CD4-positive, alpha-beta T cell treated with Interferon alpha-2 for 1 hour (primary cell): ENCODE measurements at regions not wholly inside any gene's neighbourhood (a gene's known extent, or its start where the extent isn't known, plus 50 kb on each side); places are given as distances from the start of the nearest gene placed in this dataset.

Experiments used
- DNase-seq, 2 donors: peaks; one replicate each; pipeline ENCODE4 v3.0.0-alpha.2; 2020 to 2022

DNA sequence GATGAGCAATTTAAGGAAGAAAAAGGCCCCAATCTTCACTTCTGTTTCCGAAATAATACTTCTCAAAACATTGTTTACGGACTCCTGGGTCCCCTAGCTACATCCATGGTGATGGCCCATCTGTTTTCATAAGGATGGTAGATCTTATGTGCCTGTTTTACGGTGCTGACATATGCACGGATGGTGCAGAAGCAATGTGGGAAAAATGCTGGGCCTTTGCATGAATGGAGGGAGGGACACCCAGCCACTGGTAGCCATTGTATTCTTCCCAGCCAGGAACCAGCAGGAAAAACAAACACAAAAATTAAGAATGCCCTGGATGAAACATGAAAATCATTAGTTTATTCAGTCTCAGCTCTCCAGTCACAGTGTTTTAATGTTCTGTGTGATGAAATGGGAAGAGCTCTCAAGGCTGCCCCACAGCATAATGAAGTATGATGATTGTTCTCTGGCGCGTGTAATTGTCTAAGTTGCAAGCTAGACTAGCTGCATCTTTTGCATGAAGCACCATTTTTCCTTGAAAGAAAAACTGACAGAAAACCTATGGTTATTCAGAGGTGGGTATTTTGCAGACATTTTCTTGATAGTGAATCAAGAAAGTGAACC lies 1201.1 kb upstream of the SLC10A2 start:
- no peak for DNase-seq

GRCh38 chr13:104256701-104257100 lies 1190.5 kb upstream of the SLC10A2 start:
- DNase-seq, result no peak

DNA sequence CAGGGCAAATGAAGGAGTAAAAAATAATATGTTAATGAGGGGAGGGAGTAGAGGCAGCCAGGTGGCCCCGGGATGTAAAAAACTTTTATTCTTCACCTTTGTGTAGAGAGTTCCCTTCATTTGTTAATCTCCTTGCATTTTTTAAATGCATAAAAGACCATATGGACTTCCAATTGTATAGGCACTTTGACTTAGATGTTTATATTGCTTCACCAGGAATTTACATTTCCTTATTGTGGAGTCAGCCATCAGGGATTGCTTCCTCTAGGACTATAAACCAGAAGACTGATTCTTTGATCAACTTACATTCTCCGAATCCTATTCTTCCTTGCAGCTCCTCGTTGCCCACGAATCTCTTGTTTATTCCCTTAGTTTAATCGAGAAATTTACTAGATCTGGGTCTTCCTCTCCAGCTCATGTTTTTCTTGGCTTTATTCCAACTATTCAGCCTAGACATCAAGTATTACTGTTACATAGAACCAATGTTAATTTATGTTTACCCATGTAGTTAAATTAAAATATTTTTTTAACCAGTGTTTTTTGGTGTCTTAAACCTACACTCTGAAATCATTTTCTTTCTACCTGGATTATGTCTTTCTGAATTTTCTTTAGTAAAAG lies 1187.0 kb upstream of the SLC10A2 start:
- DNase-seq, result no peak

GRCh38 chr13:104251931-104252330 lies 1185.7 kb upstream of the SLC10A2 start:
- no peak for DNase-seq

DNA sequence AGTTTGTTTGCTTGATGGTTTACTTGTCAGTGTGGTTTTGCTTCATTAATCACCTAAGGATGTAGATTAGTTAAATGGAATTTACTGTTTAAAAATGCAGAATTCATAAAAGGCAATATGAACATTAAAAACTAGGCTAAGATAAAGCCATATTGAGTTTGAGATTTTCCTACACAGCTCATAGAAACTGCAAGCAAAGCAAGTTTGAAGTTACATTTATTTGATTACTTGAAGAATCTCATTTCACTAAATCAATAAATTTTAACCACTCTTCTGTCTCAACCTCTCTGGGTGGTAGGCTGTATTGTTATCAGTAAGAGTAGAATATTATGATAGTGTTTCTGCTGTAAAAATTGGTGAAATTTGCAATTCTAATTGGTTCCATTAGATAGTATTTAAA lies 1180.7 kb upstream of the SLC10A2 start:
- DNase-seq, result no peak

DNA sequence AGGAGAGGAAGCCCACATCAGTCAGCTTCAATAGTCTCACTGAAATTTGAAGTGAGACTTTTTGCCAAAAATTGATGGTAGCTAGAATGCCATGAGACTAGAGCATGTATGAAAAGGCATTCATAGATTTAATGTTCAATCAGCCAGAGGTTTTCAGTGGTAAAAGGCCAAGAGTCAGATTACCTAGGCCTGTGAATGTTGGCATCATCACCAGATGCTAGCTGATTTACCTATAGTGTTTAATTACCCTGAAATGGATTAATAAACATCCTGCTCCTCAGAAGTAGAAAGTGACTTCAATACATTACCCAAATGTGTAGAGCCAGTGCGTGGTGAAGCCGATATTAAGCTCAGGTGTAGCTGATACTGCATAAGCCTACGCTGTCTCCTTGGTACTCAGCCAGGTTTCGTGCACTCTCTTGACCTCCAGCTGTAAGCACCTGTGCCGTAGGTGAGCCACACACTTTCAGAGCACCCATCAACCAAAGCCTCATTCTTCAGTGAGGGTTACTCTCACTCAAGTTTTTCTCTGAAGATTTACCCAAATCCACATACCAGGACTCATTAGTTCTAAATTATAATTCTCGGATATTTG lies 1140.3 kb upstream of the SLC10A2 start:
- no peak for DNase-seq

DNA sequence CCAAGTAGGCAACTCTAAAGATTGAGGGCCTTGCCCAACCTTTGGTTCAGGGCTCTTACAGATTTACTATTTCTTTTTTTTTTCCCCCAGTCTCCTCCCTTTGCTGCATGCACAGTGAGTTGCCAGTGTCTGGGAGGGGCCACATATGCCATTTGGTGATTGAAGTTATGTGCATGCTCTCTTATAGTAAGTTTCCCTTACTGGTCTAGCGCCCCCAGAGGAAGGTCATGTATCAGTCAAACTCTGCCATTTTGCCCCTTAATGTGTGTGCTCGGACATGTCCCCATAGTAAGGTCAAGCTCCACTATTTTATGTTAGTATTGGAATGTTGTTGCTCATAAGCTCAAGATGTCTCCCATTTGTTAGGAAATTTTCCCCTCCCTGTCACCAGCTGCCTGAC lies 1138.0 kb upstream of the SLC10A2 start:
- no peak for DNase-seq

- DNase-seq, result no peak
Observed at GRCh38 chr13:104198801-104199200, 1132.6 kb upstream of the SLC10A2 start.

DNA sequence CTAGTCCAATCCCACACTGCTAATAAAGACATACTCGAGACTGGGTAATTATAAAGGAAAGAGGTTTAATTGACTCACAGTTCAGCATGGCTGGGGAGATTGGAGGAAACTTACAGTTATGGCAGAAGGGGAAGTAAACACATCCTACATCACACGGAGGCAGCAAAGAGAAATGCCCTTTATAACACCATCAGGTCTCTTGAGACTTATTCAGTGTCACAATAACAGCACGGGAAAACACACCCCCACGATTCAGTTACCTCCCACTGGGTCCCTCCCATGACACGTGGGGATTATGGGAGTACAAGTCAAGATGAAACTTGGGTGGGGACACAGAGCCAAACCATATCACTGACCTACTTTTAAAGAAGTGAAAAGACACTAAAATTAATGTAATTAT lies 1130.4 kb upstream of the SLC10A2 start:
- DNase-seq, result no peak

DNA sequence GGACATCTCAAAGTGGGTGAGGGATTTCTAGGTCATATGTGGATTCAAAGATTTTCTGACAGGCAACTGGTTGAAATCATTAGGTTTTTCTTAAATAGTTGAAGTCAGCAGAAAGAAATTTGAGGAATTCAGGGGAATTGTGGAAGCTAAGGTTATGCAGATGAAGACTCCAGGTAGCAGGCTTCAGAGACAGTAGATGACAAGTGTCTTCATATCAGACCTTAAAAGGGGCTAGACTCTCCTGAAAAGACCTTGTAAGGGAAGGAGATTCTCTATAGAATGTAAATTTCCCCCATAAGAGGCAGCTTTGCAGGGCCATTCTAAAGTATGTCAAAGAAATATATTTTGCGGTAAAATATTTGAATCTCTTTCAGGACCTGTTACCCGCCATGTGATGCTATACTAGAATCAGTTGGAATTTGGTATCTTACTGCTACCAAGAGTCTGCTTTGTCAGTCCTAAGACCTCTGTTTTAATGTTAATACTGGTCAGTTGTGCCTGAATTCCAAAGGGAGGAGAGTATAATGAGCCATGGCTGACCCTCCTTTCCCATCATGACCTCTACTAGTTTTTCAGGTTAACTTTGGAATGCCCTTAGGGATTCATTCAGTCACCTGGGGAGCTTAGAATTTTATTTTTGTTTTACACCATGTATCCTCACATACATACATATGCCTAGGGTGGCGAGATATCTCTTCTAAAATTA lies 1115.5 kb upstream of the SLC10A2 start:
- DNase-seq, result no peak

DNA sequence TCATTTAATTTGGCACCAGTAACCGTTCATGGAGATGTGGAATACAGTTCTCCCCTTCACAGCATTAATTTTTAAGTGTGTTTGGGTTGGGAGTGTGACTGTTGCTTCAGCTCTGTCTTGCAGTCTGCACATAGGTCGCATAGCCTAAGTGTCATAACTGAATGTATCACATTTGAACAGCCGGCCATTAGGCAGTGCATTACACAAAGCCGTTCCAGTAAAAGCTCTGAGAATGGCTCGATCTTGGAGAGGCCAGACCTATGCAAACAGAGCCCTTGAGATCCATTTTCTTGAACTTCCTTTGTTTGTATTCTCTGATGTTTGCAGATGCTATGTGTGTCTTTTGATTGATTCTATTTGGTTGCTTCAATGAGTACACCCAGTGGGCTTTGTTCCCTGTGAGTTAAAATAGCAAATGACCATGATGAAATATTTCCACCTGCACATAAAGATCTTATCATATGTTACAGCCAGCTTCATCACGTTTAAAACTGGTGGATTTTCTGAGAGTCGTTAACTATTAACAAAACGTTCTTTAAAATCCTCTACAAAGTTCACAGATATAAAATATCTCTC lies 1104.9 kb upstream of the SLC10A2 start:
- no peak for DNase-seq

DNA sequence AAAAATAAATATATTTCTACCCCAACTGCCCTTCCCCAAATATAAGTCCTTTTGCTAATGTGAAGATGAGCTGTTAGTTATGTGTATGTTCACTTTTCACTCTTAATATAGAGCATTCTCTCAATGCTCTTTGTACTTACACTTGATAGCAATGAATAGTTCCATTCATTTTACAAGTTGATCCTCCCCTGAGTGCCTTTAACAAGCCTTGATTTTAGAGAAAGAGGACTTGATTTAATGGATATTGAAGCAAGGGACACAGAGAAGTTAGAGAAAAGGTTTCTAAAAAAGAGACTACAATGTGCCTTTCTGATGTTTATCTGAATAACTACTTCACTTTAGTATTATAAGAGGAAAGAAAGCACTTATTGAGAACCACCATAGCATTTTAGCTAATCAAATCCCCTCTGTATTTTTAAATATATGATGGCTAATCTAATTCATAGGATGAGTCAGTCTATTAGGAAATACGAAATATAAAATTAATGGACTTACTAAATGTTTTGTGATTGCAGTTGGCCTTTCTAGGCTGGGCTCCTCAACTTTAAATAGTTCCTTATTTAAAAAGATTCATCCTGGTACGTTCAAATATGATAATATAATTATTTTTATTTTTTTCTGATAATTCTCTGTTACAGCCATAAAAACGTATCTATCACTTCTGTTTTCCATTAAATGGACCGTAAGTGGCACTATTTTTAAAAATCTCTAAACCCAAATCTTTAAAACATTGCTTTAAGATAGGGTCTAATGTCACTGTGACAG lies 1097.8 kb upstream of the SLC10A2 start:
- DNase-seq, result no peak

GRCh38 chr13:104160536-104160935 lies 1094.3 kb upstream of the SLC10A2 start:
- no peak for DNase-seq

DNA sequence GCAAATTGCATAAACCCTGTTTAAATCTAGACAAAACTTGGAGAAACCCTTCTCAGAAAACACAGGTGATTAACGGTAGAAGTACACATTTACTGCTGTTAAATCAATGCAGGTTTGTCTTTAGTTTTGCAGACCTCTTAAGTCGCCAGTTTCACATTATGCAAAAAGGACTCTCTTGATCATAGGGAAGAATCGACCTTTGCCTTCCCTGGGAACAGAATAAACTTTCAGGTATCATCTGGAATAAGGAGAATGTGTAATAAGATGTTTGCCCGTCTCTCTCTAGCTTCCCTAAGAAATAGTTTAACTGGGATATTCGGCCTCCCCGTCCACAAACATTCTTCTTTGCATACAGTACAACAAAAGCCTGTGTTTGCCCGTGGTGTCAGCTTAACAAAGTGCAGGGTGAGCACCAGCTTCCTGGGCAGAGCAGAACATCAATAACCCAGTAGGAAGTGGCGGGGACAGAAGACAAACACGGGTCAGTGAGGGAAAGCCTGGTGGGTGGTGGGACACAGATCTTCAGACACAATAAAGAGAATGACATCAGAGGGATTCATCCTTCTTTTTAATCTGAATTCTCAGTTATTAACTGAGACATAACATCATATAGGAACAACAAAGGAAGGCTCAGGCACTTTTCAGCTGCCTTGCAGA lies 1077.7 kb upstream of the SLC10A2 start:
- DNase-seq, result no peak

- no peak for DNase-seq
Observed at GRCh38 chr13:104140552-104140951, 1074.3 kb upstream of the SLC10A2 start.

DNA sequence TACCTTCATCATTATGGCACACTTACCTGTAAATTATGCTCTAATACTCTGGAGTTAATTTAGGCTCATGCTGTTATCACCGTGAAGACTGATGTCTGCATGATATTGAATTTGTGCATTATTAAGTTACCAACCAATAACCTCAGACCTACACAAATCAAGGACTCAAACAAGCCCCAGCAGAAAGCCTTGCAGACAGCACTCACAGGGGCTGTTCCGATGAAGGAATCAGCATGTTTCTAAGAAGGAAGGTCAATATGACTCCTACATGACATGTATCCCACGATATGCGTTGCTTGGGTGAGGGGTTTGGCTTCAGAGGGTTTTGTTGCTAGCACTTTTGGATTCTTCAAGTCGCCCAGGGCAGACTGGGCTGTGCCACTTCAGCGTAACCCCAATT lies 1071.2 kb upstream of the SLC10A2 start:
- DNase-seq, result no peak

DNA sequence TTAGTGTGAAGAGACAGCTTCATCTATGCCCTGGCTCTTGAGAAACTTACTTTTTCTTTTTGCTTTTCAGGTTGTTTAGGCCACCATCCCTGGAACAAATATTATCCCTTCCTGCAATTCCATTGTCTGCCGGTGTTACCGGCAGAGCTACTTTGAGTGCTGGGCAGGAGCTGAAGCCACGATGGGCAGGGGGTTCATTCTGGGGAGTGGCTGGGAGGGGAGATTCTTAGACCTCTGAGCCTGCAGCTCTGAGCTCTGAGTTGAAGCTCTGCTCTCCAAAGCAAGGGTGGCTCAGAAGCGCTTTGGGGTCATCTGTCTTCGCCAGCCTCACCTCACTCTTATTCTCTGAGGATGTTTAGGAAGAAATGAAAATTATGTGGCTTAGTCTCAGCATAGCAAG lies 1066.6 kb upstream of the SLC10A2 start:
- DNase-seq, result no peak

GRCh38 chr13:104114101-104114500 lies 1047.9 kb upstream of the SLC10A2 start:
- DNase-seq, result no peak

- no peak for DNase-seq
Observed at GRCh38 chr13:104111031-104111430, 1044.8 kb upstream of the SLC10A2 start.

DNA sequence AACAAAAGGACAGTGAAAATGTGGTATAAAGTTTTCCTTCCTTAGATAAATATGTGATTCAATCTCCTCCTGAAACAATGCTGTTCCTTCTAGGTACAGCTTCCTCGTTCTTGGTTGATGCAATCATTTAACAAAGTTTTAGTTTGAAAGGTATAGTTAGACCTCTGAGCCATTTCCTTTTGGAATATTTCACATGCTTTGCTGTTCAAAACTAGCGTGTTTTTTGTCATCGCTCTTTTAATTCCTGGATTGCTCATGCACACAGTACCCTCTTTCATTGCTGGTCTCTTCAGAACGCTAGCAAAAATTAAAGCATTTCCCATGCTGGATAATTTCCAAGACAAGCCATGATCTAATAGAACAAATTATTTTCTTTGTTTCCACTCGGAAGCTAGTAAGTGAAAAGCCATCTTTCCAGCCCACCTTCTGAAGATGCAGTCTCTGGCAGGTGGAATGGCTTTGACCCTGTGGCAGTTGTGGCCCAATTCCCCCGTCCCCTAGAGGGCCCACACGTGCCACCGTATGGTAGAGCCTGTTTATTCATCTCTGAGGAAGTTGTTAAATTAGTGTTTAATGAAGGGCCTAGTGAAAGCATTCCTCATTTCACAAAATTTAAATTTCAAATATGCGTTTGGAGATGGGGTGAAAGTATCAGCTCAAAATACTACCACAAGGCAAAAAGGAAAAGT lies 1040.6 kb upstream of the SLC10A2 start:
- no peak for DNase-seq

DNA sequence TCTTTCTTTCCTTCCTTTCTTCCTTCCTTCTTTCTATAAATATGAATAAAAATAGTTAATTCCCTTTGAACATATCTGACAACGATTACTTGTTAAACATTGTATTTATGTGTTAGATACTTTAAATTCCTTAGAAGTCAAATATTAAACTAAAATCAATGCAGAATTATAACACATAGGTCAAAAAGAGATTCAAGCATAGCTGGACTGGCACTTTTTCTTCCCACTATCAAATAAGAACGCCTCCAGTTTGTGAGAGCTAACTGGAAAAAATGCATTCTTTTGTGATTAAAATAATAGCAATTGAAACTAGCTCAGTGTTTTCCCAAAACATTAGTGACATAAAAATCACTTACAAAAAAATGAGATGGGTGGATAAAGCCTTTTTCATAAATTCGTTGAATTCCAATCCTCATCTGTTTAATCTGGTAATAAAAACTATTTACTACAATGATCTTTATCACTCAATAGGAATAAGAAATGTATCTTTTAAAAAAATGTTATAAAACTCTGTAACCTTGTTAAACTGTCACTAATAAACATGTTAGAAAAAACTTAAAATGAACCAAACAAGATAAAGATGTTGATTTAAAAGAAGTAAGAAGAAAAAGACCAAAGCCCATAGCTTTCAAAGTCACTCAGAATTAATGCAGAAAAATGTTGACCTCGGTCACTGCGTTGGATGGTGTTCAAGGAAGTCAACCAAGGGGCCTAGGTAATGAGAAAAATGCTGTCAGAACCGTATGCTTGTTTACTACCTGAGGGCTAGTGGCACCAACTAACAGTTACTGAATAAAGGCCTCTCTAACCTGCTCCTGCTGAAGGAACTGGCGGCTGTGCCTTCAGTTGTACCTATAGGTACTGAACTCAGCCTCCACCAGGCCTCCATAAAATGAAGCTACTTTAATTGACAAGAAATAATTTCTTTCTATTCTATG lies 1039.5 kb upstream of the SLC10A2 start:
- DNase-seq, result no peak
